ENCODE measurements at regions not wholly inside any gene's neighbourhood (a gene's known extent, or its start where the extent isn't known, plus 50 kb on each side); places are given as distances from the start of the nearest gene placed in this dataset.

DNA sequence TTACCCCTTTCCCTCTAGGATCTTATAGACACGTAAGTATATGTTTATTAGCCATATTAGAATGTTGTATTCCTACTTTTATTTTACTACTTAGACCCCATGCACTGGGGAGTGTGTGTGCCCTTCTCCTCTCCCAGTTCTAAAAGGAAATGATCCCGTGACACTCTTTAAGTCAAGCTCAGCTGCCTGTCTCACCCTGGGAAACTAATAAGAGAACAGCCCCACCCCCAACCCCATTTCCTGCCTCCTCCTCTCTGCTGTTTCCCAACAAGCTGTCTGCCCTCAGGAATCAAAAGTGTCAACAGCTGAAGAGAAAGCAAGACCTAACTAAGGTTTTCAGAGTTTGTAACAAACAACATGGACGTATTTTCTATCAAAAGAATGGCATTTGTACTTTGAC, 92.6 kb upstream of the VAV3 start:
- TF ChIP-seq, protein P1, sequence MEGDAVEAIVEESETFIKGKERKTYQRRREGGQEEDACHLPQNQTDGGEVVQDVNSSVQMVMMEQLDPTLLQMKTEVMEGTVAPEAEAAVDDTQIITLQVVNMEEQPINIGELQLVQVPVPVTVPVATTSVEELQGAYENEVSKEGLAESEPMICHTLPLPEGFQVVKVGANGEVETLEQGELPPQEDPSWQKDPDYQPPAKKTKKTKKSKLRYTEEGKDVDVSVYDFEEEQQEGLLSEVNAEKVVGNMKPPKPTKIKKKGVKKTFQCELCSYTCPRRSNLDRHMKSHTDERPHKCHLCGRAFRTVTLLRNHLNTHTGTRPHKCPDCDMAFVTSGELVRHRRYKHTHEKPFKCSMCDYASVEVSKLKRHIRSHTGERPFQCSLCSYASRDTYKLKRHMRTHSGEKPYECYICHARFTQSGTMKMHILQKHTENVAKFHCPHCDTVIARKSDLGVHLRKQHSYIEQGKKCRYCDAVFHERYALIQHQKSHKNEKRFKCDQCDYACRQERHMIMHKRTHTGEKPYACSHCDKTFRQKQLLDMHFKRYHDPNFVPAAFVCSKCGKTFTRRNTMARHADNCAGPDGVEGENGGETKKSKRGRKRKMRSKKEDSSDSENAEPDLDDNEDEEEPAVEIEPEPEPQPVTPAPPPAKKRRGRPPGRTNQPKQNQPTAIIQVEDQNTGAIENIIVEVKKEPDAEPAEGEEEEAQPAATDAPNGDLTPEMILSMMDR (IDR thresholded peaks at IDR 0.05): no peak
- TF ChIP-seq EP300 (IDR thresholded peaks at IDR 0.05) (no peak), POLR2A (IDR thresholded peaks at IDR 0.05) (no peak), POLR2AphosphoS5 (IDR thresholded peaks at IDR 0.05) (no peak)

Measured in stomach (tissue), 4 donors.